Testis (tissue), 2 donors: ENCODE measurements at regions not wholly inside any gene's neighbourhood (a gene's known extent, or its start where the extent isn't known, plus 50 kb on each side); places are given as distances from the start of the nearest gene placed in this dataset.

Experiments used
- DNase-seq: peaks from one replicate; pipeline ENCODE4 v3.0.0-alpha.2; 2019
- H3K27ac ChIP-seq, 2 donors: fragments of 200-600 bp; sonication (generic); one replicate each; pipeline ENCODE4 v1.5.1; 2019
- H3K27me3 ChIP-seq: fragments of 200-600 bp; sonication (generic); one replicate; pipeline ENCODE4 v1.5.1; 2019
- H3K36me3 ChIP-seq: fragments of 200-600 bp; sonication (generic); one replicate; pipeline ENCODE4 v1.5.1; 2017; ENCODE audit warnings: low read depth; ENCODE audit errors: missing control alignments
- H3K4me1 ChIP-seq: fragments of 200-600 bp; sonication (generic); one replicate; pipeline ENCODE4 v1.5.1; 2019
- H3K4me3 ChIP-seq, 2 donors: fragments of 200-600 bp; sonication (generic); one replicate each; pipeline ENCODE4 v1.5.1; 2017 to 2019
- H3K9me3 ChIP-seq: fragments of 200-600 bp; sonication (generic); one replicate; pipeline ENCODE4 v1.5.1; 2017
- POLR2A ChIP-seq: fragments of 450-650 bp; IDR thresholded peaks from one replicate; pipeline ENCODE4 v1.6.1; 2017; ENCODE audit warnings: antibody characterized with exemption, mild to moderate bottlenecking, moderate library complexity
- WGBS, 2 donors: methylation state at CpG; one replicate each; pipeline ENCODE4 v1.1.5; 2018; 5-methylcytosine and 5-hydroxymethylcytosine counted together
- intact Hi-C: fragments of 100-400 bp; cut with DNase I; formaldehyde crosslinking; loops from one replicate; pipeline ENCODE4 v1.15.1; 2023; ENCODE audit warnings: low total_unique reads
- TF ChIP-seq, protein P1 (sequence below), 3 experiments: fragments of 450-650 bp in 2 of 3; fragments of 200-600 bp in 1 of 3; sonication (generic) in 1 of 3; IDR thresholded peaks; one replicate each; pipeline ENCODE4 v1.5.1; 2016 to 2019; ENCODE audit warnings: antibody characterized with exemption in 3 of 3, mild to moderate bottlenecking in 2 of 3, moderate library complexity in 1 of 3

DNA sequence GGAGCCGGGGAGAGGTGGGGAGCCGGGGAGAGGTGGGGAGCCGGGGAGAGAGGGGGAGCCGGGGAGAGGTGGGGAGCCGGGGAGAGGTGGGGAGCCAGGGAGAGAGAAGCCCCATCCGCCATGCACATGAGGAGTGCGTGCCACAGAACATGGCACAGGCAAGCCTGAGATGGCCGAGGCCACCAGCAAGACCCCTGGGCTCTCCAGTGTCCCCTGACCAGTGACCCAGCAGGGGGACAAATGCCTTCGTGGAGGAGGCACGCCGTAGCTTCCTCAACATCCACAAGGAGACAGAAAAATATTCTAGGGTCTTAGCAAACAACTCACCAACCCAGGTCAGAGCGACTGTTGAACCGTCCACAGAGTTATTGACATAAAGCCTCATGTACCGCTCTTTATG lies 618.8 kb downstream of the TBC1D22A start:
- H3K27ac ChIP-seq = no peak overlapping the region
- intact Hi-C loops = no loop called here
- no peak for DNase-seq

DNA sequence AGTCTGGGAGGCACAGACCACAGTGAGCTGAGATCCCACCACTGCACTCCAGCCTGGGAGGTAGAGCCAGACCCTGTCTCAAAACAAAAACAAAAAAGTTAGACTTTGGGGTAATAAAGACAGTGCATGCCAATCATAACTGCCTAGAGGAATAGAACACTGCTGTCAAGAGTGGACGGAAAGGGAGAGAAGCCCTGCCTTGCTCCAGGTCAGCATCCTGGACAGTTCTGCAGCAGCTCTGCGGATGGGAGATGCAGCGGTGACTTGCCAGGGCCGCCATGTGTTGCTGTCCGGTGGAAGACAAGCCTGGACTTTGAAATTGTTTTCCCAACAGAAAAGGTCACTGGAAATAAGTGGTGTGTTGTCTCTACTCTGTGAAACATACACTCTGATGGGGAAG lies 618.2 kb downstream of the TBC1D22A start:
- TF ChIP-seq, protein P1, sequence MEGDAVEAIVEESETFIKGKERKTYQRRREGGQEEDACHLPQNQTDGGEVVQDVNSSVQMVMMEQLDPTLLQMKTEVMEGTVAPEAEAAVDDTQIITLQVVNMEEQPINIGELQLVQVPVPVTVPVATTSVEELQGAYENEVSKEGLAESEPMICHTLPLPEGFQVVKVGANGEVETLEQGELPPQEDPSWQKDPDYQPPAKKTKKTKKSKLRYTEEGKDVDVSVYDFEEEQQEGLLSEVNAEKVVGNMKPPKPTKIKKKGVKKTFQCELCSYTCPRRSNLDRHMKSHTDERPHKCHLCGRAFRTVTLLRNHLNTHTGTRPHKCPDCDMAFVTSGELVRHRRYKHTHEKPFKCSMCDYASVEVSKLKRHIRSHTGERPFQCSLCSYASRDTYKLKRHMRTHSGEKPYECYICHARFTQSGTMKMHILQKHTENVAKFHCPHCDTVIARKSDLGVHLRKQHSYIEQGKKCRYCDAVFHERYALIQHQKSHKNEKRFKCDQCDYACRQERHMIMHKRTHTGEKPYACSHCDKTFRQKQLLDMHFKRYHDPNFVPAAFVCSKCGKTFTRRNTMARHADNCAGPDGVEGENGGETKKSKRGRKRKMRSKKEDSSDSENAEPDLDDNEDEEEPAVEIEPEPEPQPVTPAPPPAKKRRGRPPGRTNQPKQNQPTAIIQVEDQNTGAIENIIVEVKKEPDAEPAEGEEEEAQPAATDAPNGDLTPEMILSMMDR (IDR thresholded peaks at IDR 0.05) = no peak
- TF ChIP-seq POLR2A = no peak
- Histone ChIP-seq H3K4me3 (no peak overlapping the region), H3K9me3 (no peaks in the 10 kb centered on the region), H3K36me3 (no peaks in the 10 kb centered on the region), H3K27me3 (no peaks in the 10 kb centered on the region), H3K4me1 (no peaks in the 10 kb centered on the region), H3K27ac (no peak overlapping the region)
- no peak for DNase-seq
- intact Hi-C loops = no loop called here
- WGBS, 2 donors = 87 to 94% methylated on average over 5 of the region's 5 CpGs

More for the DNA sequence above, 618.8 kb downstream of the TBC1D22A start:
- TF ChIP-seq, protein P1 (IDR thresholded peaks at IDR 0.05) = no peak
- no peak for TF ChIP-seq POLR2A
- H3K36me3 ChIP-seq = no peaks in the 10 kb centered on the region
- no peaks in the 10 kb centered on the region for H3K9me3 ChIP-seq
- no peak overlapping the region for H3K4me3 ChIP-seq
- no peaks in the 10 kb centered on the region for H3K4me1 ChIP-seq
- WGBS, 2 donors = 92% methylated on average over 12 to 14 of the region's 14 CpGs
- H3K27me3 ChIP-seq = no peaks in the 10 kb centered on the region

DNA sequence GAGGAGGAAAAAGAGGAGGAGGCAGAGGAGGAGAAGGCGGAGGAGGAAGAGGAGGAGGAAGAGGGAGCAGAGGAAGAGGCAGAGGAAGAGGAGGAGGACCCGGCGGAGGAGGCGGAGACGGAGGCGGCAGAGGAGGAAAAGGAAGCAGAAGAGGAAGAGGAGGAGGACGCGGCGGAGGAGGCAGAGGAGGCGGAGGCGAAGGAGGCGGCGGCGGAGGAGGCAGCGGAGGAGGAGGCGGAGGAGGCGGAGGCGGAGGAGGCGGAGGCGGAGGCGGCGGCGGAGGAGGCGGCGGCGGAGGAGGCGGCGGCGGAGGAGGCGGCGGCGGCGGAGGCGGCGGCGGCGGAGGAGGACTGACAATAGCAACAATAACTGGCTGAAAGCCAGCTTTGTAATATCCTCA lies 616.6 kb downstream of the TBC1D22A start:
- Histone ChIP-seq H3K36me3 (no peaks in the 10 kb centered on the region), H3K4me1 (no peaks in the 10 kb centered on the region), H3K4me3 (no peak overlapping the region), H3K9me3 (no peaks in the 10 kb centered on the region), H3K27me3 (no peaks in the 10 kb centered on the region), H3K27ac (no peak overlapping the region)
- WGBS, 2 donors = 72 to 74% methylated on average over 23 to 31 of the region's 37 CpGs
- intact Hi-C loops = no loop called here
- TF ChIP-seq, protein P1 (IDR thresholded peaks at IDR 0.05) = no peak
- TF ChIP-seq POLR2A = no peak
- no peak for DNase-seq

DNA sequence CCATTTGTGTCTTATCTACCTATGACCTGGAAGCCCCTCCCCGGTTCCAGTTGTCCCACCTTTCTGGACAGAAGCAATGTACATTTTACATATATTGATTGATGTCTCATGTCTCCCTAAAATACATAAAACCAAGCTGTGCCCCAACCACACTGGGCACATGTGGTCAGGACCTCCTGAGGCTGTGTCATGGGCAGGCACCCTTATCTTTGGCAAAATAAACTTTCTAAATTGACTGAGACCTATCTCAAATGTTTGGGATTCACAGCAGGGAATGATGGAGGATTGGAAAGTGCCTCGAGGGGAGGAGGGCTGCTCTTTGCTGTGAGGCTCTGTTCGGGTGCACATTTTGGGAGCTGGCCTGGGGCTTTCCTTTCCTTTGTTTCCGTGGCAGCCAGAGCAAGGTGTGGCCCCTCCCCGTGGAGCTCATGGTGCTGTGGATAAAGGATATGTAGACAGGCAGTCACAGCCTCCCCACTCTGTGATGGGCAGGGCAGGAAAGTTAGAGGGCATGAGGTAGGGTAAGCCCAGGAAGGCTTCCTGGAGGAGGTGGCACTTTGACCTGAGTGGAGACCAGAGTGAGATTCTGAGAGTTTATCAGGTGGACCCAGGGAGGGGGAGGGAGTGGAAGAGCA lies 615.6 kb downstream of the TBC1D22A start:
- TF ChIP-seq POLR2A = no peak
- TF ChIP-seq, protein P1 (IDR thresholded peaks at IDR 0.05) = no peak
- no peak overlapping the region for H3K27ac ChIP-seq
- intact Hi-C loops = no loop called here
- H3K4me3 ChIP-seq = no peak overlapping the region
- H3K36me3 ChIP-seq = no peaks in the 10 kb centered on the region
- no peaks in the 10 kb centered on the region for H3K4me1 ChIP-seq
- no peaks in the 10 kb centered on the region for H3K9me3 ChIP-seq
- no peak for DNase-seq
- H3K27me3 ChIP-seq = no peaks in the 10 kb centered on the region
- 78 to 82% methylated on average over 5 of the region's 5 CpGs for WGBS, 2 donors

DNA sequence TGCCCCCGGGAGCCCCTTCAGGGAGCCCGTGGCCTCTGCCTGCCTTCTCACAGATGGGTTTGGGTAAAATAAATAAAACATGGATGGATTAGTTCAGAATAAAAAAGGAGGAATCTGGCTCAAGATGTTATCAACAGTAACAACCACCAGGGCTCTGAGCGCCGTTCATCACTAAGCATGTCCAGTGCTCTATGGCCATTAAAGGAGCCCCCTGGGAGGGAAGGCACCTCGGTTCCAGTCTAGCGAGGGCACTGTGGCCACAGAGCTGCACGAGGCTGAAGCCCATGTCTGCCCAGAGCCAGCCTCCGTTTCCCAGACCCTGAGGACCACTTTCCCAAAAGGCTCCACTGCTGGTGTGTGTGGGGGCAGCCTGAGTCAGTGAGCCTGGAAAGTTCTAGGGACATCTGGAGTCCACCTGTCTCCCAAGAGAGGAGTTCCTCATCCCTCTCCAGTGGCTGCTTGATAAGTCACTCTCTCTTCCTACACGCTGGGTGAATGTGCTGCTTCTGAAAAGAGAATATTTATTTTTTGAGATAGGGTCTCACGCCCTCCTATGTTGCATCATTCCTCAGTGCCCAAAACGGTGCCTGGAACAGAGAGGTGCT lies 614.6 kb downstream of the TBC1D22A start:
- no peak overlapping the region for H3K27ac ChIP-seq
- intact Hi-C loops = no loop called here
- no peaks in the 10 kb centered on the region for H3K36me3 ChIP-seq
- no peaks in the 10 kb centered on the region for H3K4me1 ChIP-seq
- DNase-seq = no peak
- WGBS, 2 donors = 64 to 76% methylated on average over 7 to 11 of the region's 11 CpGs
- TF ChIP-seq, protein P1 (IDR thresholded peaks at IDR 0.05) = no peak
- no peak for TF ChIP-seq POLR2A
- H3K9me3 ChIP-seq = no peaks in the 10 kb centered on the region
- H3K27me3 ChIP-seq = no peaks in the 10 kb centered on the region
- no peak overlapping the region for H3K4me3 ChIP-seq
